Amniotic epithelial cell (primary cell): ENCODE measurements at regions not wholly inside any gene's neighbourhood (a gene's known extent, or its start where the extent isn't known, plus 50 kb on each side); places are given as distances from the start of the nearest gene placed in this dataset.
A peak's percentile ranks its signal among the peaks of the same experiment; 100 is the strongest.
"Not testable (repeated sequence)": the region's sequence is repeated elsewhere in the genome, so short reads cannot be mapped to it uniquely, and the experiment has no call there.

Experiments
- DNase-seq: peaks from one replicate; pipeline ENCODE4 v3.0.0-alpha.2; 2010; ENCODE audit warnings: low read depth

DNA sequence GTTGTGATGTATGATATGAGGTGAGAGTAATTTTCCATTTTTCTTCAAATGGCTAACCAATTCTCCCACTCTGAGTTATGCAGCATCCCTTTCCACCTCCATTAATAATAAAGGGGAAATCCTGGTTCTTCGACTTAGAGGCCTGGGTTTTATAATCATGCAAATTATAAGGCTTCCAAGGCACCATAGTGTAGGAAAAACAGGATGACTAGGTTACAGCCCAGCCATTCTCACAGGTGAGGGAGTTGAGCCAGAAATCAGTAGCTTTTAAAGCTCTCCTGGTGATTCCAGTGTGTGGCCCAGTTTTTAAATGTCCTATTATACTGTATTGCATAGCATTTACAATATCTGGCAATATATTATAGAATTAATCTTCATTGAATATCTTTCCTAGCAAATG lies 203.1 kb downstream of the ARHGEF9 start:
- no peak for DNase-seq

GRCh38 chrX:63581398-63581797 lies 203.6 kb downstream of the ARHGEF9 start:
- no peak for DNase-seq

- DNase-seq, result no peak
Observed at GRCh38 chrX:63576533-63576932, 208.5 kb downstream of the ARHGEF9 start.

DNA sequence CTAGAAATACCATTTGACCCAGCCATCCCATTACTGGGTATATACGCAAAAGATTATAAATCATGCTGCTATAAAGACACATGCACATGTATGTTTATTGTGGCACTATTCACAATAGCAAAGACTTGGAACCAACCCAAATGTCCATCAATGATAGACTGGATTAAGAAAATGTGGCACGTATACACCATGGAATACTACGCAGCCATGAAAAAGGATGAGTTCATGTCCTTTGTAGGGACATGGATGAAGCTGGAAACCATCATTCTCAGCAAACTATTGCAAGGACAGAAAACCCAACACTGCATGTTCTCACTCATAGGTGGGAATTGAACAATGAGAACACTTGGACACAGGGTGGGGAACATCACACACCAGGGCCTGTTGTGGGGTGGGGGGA lies 209.3 kb downstream of the ARHGEF9 start:
- not testable (repeated sequence) for DNase-seq

- DNase-seq, result no peak
Observed at GRCh38 chrX:63566856-63567255, 215.7 kb upstream of the SPIN4 start.

GRCh38 chrX:63561425-63561824 lies 210.3 kb upstream of the SPIN4 start:
- no peak for DNase-seq

- peak; percentile 80 for DNase-seq
Observed at GRCh38 chrX:63560601-63561218, 209.6 kb upstream of the SPIN4 start.

DNA sequence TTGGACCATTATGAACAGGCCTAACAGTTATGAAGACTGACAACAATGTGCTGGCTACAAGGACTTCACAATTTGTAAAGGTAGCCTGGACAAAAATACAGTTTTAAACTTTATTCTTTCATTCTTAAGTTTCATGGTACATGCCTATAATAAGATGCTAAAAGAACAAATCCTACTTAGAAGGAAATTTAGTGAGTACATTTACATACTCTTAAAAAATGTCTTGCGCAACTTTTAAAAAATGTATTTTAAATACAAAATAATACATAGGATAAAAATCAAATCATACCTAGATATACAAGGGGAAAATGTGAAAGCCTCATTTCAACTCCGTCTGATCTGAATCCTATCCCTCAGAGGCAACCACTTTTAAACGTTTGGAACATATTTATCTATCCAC lies 200.7 kb upstream of the SPIN4 start:
- DNase-seq, result no peak

- DNase-seq, result no peak
Observed at GRCh38 chrX:63530654-63531053, 179.5 kb upstream of the SPIN4 start.

- DNase-seq, result no peak
Observed at GRCh38 chrX:63529961-63530360, 178.8 kb upstream of the SPIN4 start.

- DNase-seq, result no peak
Observed at GRCh38 chrX:63526863-63527262, 175.7 kb upstream of the SPIN4 start.

DNA sequence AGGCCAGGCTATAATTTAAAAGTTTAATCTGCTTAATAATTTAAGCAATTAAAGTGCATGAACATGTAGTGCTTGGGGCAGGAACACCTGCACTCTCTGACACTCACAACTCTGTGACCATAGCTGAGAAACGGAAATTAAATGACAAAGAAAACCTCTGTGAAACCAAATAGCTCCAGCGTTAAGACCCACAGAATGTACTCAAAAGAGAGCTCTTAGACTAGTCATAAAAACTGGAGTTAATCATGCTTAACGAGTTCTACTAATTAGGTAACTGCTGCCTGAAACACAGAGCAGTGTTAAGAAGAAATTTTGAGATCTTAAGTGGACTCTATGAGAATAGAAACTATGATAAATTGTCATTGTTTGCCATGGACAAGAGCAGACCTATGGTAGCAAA lies 174.4 kb upstream of the SPIN4 start:
- DNase-seq, result no peak

- not testable (repeated sequence) for DNase-seq
Observed at GRCh38 chrX:63519368-63519767, 168.2 kb upstream of the SPIN4 start.

- peak; percentile 1 for DNase-seq
Observed at GRCh38 chrX:63514569-63515080, 163.5 kb upstream of the SPIN4 start.

- DNase-seq, result peak; percentile 4
Observed at GRCh38 chrX:63513825-63514568, 162.9 kb upstream of the SPIN4 start.

DNA sequence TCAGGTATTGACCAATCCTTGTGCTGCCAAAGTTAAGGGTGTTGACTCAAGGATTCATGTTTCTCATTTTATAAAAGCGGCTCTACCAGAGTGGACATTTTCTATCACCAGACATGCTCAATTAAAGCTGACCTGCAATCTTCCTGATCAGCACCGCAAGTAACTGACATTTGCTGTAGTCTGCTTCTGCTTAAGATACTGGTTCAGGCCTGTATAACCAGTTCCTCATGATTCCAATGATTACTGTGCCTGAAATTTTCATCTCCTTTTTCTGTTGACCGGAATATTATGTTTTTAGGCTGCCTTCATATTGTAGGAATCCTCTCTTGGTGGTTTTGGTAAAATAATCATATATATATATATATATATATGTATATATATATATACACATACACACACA lies 160.2 kb upstream of the SPIN4 start:
- no peak for DNase-seq

GRCh38 chrX:63508668-63509067 lies 157.5 kb upstream of the SPIN4 start:
- no peak for DNase-seq

- peak; percentile 39 for DNase-seq
Observed at GRCh38 chrX:63506320-63506719, 155.2 kb upstream of the SPIN4 start.

GRCh38 chrX:63503541-63503940 lies 152.4 kb upstream of the SPIN4 start:
- peak; percentile 26 for DNase-seq

DNA sequence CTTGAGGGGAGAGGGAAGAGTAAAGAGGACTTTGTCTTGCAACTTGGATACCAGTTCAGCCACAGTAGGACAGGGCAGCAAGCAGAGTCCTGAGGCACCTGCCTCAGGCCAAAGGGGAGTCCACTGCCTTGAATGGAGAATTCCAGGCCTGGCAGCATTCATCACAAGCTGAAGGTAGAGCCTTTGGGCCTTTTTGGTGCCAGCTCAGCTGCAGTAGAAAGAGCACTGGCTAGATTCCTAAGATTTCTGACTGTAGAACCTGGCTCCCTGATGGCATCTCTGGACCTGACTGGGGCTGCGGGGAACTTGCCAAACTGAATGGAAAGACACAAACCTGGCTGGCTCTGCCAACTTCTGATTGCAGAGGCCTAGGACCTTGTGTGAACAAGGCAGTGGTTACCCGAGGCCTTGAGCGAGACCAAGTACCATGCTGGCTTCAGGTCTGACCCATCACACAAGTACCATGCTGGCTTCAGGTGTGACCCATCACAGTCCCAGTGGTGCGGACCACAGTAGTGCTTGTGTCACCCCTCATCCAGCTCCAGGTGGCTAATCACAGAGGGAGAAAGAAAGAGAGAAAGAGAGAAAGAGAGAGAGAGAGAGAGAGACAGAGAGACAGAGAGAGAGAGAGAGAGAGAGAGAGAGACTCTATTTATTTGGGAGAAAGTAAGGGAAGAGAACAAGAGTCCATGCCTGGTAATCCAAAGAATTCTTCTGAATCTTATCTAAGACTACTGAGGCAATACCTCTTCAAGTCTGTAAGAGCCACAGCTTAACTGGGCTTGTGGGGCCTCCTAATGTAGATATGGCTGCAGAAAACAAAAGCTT lies 137.6 kb upstream of the SPIN4 start:
- no peak for DNase-seq

DNA sequence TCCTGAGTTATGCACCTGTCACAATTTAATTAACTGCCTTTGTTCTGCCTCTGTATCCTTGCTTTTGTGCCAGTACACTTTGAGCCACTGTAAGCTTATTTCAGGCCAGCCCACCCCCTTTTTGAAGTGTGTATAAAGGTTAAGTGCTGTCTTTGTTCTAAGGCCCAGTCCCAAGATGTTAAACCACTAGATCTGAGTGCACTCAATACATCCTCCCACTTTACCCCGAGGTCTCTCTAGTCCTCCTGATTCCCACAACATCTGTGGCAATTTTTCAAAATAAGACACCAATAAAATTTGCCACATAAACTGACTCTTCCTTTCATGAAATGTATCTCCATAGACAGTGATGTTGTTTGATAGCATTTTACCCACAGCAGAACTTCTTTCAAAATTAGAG lies 124.1 kb upstream of the SPIN4 start:
- DNase-seq, result peak; percentile 4

DNA sequence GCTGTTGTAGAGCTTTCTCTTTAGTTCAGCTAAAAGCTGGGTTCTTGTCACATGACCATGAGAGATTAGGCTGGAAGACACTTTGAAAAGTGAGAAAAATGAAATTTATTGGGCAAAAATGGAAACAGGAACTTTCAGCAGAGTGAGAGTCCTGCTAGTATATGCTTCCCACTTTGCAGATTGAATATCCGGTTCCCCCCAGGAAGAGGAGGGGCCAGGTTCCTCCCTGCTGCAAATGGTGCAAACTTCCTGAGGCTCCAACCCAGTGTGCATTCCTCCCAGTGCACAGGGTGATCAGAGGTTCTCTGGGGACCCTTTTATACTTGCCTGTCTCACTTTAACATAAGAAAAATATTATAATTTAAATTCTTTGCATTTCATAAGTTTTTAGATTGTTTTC lies 119.9 kb upstream of the SPIN4 start:
- no peak for DNase-seq

- DNase-seq, result no peak
Observed at GRCh38 chrX:63470506-63470905, 119.4 kb upstream of the SPIN4 start.
